ENCODE measurements at regions not wholly inside any gene's neighbourhood (a gene's known extent, or its start where the extent isn't known, plus 50 kb on each side); places are given as distances from the start of the nearest gene placed in this dataset.
A peak's percentile ranks its signal among the peaks of the same experiment; 100 is the strongest.

DNA sequence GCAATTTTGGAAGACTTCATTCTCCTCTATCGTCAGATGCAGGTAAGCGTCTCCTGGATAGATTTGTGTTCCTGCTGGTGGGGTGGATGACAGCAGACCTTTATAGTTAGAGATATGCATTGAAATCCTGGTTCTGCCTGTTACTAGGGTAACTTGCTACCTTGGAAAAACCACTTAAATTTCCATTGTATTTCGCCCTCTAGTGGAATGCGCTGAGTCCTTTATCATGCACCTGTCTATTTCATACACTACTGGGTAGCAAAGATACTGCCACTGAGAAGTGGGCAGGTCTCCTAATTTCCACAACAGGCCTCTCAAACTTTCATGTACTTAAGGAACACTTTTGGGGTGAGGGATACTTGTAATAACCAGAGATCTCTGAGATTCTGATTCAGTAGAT lies 209.5 kb upstream of the SUCLG2 start:
- DNase-seq, result peak in 1 of 2 experiments; percentile 4

DNA sequence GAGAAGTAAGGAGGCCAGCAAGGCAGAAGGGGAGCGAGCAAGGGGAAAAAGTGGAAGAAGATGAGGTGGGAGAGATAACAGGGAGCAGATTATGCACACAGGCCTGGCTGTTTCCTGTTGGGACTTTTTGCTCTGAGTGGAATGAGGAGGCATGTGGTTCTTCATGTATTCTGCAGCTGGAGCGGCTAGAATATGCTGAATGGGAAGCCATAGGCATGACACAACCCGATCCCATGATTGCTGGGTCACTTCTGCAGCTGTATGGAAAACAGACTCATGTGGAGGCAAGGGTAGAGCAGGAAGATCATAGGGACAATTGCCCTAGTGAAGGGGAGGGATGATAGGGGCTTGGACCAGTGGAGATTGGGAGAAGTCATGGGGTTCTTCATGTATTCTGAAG lies 206.0 kb upstream of the SUCLG2 start:
- DNase-seq, result no peak

DNA sequence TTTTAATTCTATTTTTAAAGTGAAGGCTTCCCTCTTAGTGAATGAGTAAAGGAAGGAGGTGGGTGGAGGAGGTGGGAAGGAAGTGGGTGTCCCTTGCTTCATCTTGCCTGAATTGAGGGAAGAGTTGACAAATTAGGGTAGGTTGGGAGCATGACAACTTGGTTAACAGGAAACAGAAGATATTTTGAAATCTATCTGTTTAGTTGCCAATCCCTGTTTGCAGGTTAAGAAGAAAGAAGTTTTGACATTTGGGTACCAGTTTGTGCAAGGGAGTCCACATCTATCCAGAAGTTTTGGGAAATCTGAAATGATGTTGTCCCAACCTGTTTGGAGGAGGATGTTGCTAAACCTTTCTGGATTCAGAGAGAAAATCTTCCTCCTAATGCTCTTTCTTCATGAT lies 204.1 kb upstream of the SUCLG2 start:
- no peak for DNase-seq

DNA sequence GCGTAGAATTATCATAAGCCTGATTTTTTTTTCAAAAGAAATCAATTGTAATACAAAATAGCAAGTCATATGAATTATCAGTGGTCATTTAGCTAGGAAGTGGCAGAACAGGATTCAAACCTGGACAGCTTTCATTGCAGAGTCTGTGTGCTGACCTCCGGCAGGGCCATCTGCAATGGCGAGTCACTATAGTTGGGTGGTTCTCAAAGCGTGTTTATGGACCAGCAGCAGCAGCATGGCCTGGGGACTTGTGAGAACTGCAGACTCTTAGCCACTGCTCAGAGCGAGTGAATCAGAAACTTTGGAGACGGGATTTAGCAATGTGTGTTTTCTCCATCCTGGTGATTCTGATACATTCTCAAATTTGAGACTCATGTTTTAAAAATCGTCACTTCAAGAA lies 202.3 kb upstream of the SUCLG2 start:
- no peak for DNase-seq

DNA sequence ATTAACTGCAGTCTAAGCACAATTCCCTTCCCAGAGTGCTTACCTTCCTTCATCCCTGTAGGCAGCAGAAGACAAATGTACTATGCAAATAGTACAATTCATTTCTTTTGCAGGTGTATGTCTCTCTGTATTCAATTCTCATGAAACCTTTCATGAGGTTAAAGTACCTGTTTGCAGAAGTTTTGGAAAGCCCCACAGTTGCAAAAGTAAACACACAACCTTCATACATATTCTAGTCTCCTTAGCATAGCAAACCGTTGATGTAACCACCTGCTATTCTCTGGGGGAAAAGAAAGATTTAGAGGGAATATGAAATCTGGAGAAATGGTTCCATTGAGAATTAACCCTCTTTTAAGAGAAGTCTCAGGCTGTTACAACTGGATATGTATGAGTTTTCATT lies 200.3 kb upstream of the SUCLG2 start:
- DNase-seq, result no peak

DNA sequence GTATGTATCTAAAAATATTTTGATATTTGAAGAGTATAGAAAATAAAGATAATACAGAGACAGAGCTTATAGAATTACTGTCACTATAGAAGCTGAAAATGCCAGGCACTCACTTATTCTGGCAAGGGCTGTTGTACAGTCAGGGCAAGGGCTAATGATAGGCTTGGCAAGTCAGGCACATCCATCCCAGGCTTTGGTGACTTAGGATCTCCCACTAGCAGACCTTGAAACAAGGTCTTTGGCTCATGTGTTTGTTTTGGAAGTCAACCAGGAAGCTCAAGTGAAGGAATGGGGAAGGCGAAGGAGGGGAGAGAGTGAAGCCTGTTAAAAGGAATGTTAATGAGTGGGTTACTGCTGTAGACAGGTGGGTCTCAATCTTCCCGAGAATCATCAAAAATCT lies 199.1 kb upstream of the SUCLG2 start:
- DNase-seq, result no peak

DNA sequence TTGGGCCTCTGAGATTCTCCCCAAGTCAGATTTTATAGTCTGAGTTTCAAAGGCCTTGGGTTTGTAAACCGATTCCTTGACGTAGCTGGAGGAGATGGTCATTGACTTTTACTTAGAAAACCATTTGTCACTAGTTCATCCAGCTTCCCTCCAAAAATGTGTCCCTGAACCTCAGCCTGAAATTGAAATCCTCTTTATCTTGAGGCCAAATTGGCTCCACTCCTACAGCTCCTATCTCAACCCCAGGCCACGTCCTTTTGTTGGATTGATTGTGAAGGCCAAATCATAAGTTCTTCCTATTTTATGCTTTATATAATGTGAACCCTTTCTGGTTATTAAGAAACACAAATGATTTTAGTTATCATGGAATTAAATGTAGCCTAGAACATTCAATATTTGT lies 193.9 kb upstream of the SUCLG2 start:
- no peak for DNase-seq

DNA sequence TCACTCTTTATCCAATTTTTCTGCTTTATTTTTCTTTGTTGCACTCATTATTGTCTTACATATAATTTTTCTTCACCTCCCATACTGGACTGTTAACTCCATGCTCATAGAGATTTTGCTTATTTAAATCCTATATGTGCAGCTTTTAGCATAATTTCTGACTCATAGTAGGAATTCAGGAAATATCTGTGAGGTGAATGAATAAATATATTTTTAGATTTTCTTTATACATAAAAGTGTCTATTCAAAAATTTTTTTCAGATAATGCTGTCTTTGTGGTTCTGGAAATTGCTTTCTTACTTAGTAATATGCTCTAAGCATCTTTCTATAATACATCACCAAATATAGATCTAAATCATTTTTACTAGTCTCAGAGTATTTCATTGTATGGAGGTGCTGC lies 191.8 kb upstream of the SUCLG2 start:
- DNase-seq, result no peak

DNA sequence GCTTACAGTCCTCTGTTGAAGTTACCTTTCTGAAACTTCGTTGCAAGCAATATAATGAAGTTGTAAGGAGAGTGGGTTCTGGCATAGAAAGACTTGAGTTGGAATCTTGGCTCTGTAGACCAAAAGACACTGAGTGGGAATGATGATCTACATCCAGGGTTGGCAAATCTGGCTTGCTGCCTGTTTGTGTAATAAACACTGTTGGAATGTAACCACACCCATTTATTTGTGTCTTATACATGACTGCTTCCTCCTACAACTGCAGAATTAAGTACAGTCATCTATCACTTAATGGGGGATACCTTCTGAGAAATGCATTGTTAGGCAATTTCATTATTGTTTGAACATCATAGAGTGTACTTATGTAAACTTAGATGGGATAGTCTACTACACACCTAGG lies 178.4 kb upstream of the SUCLG2 start:
- DNase-seq, result no peak

DNA sequence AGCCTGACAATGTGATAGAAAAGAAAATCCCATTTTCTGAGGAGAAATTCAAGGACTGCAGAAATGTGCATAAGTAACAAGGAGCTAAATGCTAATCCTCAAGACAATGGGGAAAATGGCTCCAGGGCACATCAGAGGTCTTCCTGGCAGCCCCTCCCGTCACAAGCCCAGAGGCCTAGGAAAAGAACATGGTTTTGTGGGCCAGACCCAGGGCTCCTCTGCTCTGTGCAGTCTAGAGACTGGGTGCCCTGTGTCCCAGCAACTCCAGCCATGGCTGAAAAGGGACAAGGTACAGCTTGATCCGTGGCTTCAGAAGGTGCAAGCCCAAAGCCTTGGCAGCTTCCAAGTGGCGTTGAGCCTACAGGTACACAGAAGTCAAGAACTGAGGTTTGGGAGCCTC lies 176.8 kb upstream of the SUCLG2 start:
- DNase-seq, result no peak

DNA sequence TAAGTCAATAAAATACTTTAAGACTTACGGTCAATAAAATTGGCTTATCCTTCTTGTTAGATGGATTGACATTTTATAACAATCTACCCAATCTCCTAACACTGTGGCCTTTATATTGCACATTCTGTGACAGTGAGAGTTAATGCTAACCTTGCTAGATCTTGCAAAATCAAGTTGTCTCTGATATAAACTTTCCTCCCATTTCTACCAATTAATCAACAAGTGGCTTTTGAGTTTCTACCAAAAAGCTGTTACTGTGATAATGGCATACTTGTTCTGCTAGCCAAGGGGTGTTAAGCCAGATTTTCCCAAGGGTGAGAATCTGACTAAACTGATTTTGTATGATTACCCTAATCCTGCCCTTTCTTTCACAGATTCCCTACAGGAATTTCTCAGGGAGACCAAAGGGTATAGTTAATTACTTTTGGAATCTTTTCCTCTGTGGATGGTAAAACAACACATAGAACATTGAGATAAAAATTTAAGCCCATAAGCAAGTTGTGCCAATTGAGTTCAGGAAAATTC lies 174.1 kb upstream of the SUCLG2 start:
- no peak for DNase-seq

DNA sequence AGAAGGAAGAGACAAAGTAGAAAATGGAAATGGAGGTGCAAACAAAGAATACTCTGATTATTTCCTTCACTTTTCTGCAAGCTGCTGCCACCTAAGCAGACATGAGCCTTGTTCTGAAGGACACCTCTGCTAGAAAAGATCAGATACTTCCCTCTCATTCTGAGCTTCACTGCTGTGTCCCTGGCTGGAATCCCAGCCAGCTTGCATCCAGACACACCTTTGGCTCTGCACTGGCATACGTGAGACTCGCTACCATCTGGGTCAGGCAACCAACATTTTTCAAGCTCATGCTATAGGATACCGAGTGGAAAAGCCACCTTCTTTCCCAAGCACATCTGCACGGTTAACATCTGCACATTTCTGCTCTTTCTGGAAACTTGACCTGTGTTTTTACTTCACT lies 166.7 kb upstream of the SUCLG2 start:
- no peak for DNase-seq

DNA sequence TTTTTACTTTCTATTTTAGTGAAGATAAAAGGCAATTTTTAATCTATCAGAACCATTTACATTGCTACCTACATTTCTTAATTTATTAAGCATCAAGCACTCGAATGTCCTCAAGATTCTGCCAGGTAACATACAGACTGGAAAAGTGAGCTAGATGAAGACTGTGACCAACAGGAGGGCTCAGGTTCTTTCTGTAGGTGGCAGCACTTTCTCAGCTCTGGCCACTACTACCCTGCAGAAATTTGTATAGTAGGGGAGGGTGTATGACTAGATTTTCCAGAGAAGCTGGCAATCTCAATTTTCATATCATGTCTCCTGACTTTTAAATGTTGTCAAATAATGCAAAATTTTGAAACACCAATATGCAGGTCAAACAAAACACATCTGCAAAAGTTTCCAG lies 165.0 kb upstream of the SUCLG2 start:
- DNase-seq, result no peak

DNA sequence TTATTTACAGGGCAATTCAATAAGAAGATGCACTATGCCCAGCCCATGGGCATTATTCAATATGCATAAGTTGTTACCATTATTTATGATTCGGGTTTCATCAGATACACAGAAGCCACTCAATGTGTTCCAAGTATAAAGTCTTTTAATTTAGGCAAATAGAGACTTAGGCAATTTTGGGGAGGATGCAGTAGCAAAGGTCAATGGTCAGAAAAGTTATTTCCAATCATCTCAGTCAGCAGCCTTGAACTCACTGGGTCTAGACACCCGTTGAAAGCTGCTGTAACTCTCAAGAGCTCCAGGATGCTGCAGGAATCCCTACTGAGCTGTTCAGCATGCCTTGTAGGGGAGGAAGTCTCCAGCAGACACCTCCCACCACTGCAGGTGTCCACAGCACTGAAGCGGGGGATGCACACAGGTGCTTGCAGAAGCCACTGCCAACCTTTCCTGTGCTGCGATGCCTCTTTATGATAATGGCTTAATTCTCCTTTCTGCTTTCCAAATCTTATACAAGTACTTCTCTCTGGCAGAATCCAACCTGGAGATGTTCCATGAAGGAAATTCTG lies 155.0 kb upstream of the SUCLG2 start:
- DNase-seq, result no peak

DNA sequence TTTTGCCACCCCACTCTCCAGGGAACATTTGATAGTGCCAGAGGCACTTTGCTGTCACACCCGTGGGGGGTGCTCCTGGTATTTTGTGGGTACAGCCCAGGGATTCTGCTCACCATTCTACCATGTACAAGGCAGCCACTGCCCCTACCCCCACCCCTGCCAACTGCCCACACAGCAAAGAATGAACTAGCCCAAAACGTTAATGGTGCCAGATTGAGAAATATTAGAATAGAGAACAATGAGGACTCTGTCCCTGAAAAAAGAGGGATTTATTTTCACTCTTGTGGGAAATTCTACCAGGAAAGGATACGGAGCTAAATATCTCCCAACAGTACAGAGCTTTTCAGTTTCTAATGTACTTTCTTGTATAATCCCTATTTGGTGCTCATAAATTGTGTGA lies 154.5 kb upstream of the SUCLG2 start:
- DNase-seq, result no peak

DNA sequence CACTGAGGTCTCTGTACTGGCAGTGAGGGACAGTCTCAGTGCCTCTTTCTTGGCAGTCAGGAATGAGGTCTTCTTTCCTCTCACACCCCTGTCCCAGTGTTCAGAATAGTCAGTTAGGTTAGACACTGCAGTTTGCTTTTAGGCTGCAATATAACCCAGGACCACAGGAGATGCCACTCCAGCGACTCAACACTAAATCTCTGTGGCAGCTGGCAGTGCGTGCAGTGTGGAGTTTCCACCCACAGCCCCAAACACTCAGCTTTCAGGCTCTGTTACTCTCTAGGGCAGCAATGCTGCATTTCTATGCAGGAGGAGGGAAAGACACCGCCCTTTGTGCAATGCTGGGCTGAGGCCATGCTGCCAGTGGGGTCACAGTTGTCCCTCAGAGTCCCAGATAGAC lies 150.2 kb upstream of the SUCLG2 start:
- no peak for DNase-seq

DNA sequence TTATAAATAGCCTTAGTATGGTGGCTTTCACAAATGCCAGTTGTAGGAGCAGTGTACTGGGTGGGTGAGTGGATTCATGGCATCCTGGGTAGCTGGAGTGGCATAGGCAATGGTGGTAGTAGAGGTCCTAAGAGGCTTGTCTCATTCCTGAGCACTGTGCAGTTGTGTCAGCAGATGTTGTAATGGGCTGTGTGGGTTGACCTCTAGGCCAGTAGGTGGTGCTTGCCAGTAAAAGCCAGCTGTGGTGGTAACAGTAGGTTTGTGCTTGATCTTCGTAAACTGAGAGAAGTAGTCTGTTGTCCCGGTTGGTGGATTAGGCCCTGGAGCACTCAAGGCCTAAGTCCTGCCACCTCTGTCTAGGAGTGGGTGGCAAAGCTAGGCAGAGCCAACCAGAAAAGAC lies 149.7 kb upstream of the SUCLG2 start:
- no peak for DNase-seq

DNA sequence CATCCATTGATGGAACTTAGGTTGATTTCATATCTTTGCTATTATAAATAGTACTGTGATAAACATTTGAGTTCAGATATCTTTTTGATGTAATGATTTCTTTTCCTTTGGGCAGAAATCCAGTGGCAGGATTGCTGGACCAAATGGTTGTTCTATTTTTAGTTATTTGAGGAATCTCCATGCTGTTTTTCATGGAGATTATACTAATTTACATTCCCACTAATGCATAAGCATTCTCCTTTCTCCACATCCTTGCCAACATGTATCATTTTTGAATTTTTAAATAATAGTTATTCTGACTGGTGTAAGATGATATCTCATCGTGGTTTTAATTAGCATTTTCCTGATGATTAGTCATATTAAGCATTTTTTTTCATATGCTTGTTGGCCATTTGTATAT lies 144.0 kb upstream of the SUCLG2 start:
- DNase-seq, result no peak

DNA sequence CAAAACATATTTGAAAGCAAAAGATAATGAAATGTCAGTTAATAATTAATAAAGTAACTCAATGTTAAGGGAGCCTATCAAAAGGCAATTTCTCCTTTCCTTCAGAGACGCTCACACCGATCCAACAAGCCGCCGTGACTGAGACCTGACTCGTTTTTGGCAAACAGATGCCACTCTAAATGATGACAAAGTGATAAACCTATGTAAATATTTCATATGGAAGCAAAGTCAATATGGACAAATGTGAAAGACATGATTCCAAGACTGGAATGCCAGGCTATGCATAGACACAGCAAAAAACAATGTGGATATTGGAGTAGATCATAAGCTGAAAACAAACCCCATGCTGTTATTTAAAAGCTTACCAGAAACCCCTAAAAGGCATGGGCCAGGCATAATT lies 137.2 kb upstream of the SUCLG2 start:
- DNase-seq, result no peak

DNA sequence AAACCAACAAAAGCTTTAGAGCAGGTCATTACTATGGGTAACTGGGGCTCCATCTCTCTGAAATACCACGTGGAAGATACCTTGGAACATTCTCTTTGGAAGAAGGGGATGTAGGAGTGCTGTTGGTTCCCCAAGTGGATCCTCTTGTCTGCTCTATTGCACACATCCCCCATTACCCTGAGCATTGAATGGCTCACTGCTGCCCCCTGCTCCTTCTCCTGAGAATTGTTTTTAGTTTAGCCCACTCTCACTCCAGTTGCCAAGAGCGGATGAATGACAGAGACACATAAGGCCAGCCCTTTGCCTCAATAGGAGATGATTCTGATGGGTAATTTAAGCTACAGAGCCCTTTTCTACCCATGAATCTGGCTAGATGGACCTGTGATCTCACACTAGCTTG lies 135.6 kb upstream of the SUCLG2 start:
- DNase-seq, result peak; percentile 0 to 9

DNA sequence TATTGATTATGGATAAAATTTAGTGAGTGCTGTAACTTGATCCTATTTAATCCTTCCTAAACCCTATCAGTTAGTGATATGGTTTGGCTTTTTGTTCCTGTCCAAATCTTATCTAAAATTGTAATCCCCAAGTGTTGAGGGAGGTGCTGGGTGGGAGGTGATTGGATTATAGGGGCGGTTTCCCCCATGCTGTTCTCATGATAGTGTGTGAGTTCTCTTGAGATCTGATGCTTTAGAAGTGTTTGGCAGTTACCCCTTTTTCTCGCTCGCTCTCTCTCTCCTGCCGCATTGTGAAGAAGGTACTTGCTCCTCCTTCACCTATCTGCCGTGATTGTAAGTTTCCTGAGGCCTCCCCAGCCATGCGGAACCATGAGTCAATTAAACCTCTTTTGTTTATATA lies 134.0 kb upstream of the SUCLG2 start:
- no peak for DNase-seq

DNA sequence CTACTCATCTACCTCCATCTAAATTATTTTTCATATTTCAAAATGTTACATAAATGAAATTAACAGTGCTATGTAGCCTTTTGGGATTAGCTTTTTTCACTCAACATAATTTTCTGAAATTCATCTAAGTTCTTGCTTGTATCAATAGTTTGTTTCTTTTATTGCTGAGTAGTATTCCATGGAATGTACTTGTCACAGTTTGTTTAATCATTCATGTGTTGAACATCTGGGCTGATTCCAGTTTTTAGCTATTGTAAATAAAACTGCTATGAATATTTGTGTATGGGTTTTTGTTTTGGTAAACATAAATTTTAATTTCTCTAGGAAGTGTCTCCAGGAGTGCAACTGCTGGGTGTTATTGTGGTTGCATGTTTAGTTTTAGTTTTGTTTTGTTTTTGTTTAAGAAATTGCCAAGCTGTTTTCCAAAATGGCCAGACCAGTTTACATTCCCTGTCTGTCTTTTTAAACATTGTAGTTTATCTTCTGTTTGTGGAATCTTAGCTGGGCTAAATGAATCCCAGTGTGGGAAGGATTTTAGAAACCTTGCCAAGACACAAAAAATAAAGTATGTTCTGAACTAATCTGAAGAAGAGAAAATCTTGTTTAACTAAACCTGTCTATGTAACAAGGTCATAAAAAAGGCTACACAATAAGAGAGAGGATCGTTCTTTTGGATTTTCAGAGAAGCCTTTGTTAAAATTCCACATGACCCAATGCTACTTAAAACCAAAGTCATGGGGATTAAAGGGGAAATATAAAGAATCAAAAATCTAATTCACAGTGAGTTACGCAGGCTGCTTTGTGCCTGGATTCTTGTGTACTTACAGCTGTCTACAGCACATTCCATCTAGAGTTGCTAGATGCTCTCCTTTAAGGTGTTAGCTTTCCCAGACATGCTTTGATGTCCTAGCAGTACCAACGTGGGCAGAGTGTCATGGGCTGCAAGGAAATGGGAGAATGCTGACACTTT lies 129.2 kb upstream of the SUCLG2 start:
- DNase-seq, result no peak

DNA sequence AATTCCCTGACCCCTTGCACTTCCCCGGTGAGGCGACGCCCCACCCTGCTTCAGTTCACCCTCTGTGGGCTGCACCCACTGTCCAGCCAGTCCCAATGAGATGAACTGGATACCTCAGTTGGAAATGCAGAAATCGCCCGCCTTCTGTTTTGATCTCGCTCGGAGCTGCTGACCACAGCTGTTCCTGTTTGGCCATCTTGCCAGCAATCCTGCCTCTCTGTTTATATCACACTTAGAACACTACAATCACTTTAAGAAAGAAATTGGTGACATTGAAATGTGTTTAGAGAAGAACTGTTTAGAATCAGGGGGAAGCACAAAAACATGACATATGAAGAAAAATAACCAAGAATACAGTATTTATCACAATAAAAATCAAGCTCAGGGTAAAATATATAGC lies 127.5 kb upstream of the SUCLG2 start:
- DNase-seq, result peak in 1 of 2 experiments; percentile 13

DNA sequence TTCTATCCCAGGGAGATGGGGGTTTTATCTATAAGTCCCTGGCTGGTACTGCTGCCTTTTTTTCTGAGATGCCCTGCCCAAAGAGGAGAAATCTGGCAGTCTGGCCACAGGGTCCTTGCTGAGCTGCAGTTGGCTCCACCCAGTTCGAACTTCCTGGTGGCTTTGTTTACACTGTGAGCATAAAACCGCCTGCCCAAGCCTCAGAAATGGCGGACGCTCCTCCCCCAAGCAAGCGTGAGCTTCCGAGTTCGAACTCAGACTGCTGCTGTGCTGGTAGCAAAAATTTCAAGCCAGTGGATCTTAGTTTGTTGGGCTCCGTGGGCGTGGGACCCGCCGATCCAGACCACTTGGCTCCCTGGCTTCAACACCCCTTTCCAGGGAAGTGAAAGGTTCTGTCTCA lies 126.8 kb upstream of the SUCLG2 start:
- DNase-seq, result peak; percentile 41 to 62

DNA sequence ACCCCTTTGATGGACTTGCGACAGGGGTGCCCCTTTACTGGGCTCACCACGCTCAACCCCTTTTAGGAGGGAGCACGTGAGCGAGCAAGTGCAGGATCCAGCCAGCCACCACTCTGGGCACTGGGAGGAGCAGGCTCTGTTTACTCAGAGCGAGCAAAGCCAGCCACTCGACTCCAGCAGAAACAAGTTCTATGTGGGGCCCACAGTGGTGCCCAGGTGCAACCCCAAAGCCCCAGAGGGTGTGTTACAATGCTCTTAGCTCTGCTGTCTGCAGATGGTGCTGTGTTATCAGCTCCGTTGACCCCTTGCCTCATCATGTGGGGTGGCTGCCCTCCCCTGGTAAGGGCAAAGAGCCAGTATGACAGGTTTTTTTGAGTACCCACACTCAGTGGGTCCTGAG lies 120.3 kb upstream of the SUCLG2 start:
- DNase-seq, result no peak
